GM18502 (cell line): ENCODE measurements at regions not wholly inside any gene's neighbourhood (a gene's known extent, or its start where the extent isn't known, plus 50 kb on each side); places are given as distances from the start of the nearest gene placed in this dataset.

Experiments
- ATAC-seq: cut with Tn5 transposase; IDR thresholded peaks from one replicate; pipeline ENCODE4 v1.9.1; 2021; ENCODE audit warnings: mild to moderate bottlenecking; ENCODE audit not compliant: unreplicated experiment, poor library complexity

- no peak for ATAC-seq
These were observed 133.5 kb upstream of the GALNT15 start for GRCh38 chr3:16040991-16041390.

- peak; percentile 94 for ATAC-seq
These were observed 125.8 kb upstream of the GALNT15 start for GRCh38 chr3:16048435-16049318.

- ATAC-seq = no peak
These were observed 123.6 kb upstream of the GALNT15 start for GRCh38 chr3:16050641-16051467.

- no peak for ATAC-seq
These were observed 122.8 kb upstream of the GALNT15 start for GRCh38 chr3:16051691-16052090.

- no peak for ATAC-seq
These were observed 121.5 kb upstream of the GALNT15 start for GRCh38 chr3:16052964-16053363.

GRCh38 chr3:16053794-16054193 is 120.7 kb upstream of the GALNT15 start:
- ATAC-seq = no peak

- no peak for ATAC-seq
These were observed 118.8 kb upstream of the GALNT15 start for GRCh38 chr3:16055606-16056211.

GRCh38 chr3:16056217-16056616 is 118.3 kb upstream of the GALNT15 start:
- ATAC-seq = no peak

GRCh38 chr3:16058521-16058920 is 116.0 kb upstream of the GALNT15 start:
- ATAC-seq = no peak

- no peak for ATAC-seq
These were observed 115.4 kb upstream of the GALNT15 start for GRCh38 chr3:16059081-16059537.

- ATAC-seq = no peak
These were observed 114.6 kb upstream of the GALNT15 start for GRCh38 chr3:16059711-16060357.

GRCh38 chr3:16060358-16060852 is 114.1 kb upstream of the GALNT15 start:
- ATAC-seq = no peak

GRCh38 chr3:16060945-16061344 is 113.5 kb upstream of the GALNT15 start:
- ATAC-seq = no peak

GRCh38 chr3:16061491-16061890 is 113.0 kb upstream of the GALNT15 start:
- no peak for ATAC-seq

- ATAC-seq = no peak
These were observed 110.9 kb upstream of the GALNT15 start for GRCh38 chr3:16063603-16064002.

GRCh38 chr3:16064642-16065414 is 109.7 kb upstream of the GALNT15 start:
- no peak for ATAC-seq

GRCh38 chr3:16066545-16066944 is 107.9 kb upstream of the GALNT15 start:
- ATAC-seq = no peak

GRCh38 chr3:16066975-16067374 is 107.5 kb upstream of the GALNT15 start:
- no peak for ATAC-seq

GRCh38 chr3:16067837-16068471 is 106.5 kb upstream of the GALNT15 start:
- no peak for ATAC-seq
